ENCODE measurements at regions not wholly inside any gene's neighbourhood (a gene's known extent, or its start where the extent isn't known, plus 50 kb on each side); places are given as distances from the start of the nearest gene placed in this dataset.

DNA sequence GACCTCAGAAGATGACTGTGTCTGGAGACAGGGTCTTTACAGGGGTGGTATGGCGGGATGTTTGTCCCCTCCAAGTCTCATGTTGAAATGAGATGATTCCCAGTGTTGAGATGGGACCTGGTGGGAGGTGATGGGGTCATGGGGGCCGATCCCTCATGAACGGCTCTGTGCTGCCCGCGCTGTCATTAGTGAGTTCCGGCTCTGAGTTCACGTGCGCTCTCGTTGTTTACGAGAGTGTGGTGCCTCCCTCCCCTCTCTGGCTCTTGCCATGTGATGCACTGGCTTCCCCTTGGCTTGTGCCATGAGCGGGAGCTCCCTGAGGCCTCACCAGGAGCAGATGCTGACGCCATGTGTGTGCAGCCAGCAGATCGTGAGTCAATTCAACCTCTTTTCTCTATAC lies 830.8 kb downstream of the TBC1D22A start:
- Histone ChIP-seq H3K36me3 (ENCODE audit: control insufficient read depth, insufficient read depth, low read length) (no peaks in the 10 kb centered on the region), H3K9me3 (ENCODE audit: control insufficient read depth, insufficient read depth, low read length) (no peaks in the 10 kb centered on the region), H3K4me1 (ENCODE audit: control insufficient read depth, insufficient read depth, low read length) (no peaks in the 10 kb centered on the region), H3K4me3 (ENCODE audit: low read length) (no peak overlapping the region), H3K27ac (ENCODE audit: low read length) (no peak overlapping the region), H3K27me3 (ENCODE audit: control insufficient read depth, insufficient read depth, low read length) (no peaks in the 10 kb centered on the region)
- intact Hi-C loops (cut with micrococcal nuclease), result no loop called here
- Mint-ChIP-seq H3K4me1 (no peaks in the 10 kb centered on the region), H3K27ac (no peak overlapping the region), H3K4me3 (no peak overlapping the region), H3K9me3 (no peaks in the 10 kb centered on the region), H3K36me3 (no peaks in the 10 kb centered on the region), H3K27me3 (ENCODE audit: low read depth in 2 of 2) (no peaks in the 10 kb centered on the region)
- ATAC-seq (no peak), DNase-seq (no peak)
- WGBS (ENCODE audit: insufficient coverage), result 84% methylated on average over 13 of the region's 13 CpGs
- TF ChIP-seq, protein P1, sequence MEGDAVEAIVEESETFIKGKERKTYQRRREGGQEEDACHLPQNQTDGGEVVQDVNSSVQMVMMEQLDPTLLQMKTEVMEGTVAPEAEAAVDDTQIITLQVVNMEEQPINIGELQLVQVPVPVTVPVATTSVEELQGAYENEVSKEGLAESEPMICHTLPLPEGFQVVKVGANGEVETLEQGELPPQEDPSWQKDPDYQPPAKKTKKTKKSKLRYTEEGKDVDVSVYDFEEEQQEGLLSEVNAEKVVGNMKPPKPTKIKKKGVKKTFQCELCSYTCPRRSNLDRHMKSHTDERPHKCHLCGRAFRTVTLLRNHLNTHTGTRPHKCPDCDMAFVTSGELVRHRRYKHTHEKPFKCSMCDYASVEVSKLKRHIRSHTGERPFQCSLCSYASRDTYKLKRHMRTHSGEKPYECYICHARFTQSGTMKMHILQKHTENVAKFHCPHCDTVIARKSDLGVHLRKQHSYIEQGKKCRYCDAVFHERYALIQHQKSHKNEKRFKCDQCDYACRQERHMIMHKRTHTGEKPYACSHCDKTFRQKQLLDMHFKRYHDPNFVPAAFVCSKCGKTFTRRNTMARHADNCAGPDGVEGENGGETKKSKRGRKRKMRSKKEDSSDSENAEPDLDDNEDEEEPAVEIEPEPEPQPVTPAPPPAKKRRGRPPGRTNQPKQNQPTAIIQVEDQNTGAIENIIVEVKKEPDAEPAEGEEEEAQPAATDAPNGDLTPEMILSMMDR (IDR thresholded peaks at IDR 0.05), result no peak

DNA sequence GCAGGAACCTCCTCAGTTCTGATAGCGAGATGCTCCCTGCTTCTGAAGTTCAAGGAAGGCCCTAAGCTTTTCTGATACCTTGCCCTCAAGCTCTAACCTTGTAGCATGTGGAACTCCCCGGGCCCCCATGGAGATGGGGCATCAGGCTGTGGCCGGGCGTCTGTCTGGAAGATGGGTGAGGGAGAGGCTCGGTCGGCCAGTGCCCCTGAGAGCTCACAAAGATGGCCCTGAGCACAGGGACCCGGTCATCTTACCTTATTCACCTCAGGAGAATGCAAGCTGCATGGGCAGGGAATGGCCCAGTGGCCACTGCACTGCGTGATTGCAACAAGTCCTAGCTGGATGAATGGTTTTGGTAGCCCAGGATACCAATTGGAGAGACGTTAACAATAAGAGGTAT lies 830.3 kb downstream of the TBC1D22A start:
- no peak overlapping the region for H3K4me3 ChIP-seq (ENCODE audit: low read length)
- TF ChIP-seq, protein P1 (IDR thresholded peaks at IDR 0.05), result no peak
- H3K27me3 ChIP-seq (ENCODE audit: control insufficient read depth, insufficient read depth, low read length), result no peaks in the 10 kb centered on the region
- Mint-ChIP-seq H3K4me1 (no peaks in the 10 kb centered on the region), H3K27ac (no peak overlapping the region), H3K36me3 (no peaks in the 10 kb centered on the region), H3K27me3 (ENCODE audit: low read depth in 2 of 2) (no peaks in the 10 kb centered on the region), H3K9me3 (no peaks in the 10 kb centered on the region), H3K4me3 (no peak overlapping the region)
- intact Hi-C loops (cut with micrococcal nuclease), result no loop called here
- no peak overlapping the region for H3K27ac ChIP-seq (ENCODE audit: low read length)
- no peak for ATAC-seq
- H3K9me3 ChIP-seq (ENCODE audit: control insufficient read depth, insufficient read depth, low read length), result no peaks in the 10 kb centered on the region
- H3K4me1 ChIP-seq (ENCODE audit: control insufficient read depth, insufficient read depth, low read length), result no peaks in the 10 kb centered on the region
- H3K36me3 ChIP-seq (ENCODE audit: control insufficient read depth, insufficient read depth, low read length), result no peaks in the 10 kb centered on the region
- 81% methylated on average over 9 of the region's 9 CpGs for WGBS (ENCODE audit: insufficient coverage)
- DNase-seq, result no peak

DNA sequence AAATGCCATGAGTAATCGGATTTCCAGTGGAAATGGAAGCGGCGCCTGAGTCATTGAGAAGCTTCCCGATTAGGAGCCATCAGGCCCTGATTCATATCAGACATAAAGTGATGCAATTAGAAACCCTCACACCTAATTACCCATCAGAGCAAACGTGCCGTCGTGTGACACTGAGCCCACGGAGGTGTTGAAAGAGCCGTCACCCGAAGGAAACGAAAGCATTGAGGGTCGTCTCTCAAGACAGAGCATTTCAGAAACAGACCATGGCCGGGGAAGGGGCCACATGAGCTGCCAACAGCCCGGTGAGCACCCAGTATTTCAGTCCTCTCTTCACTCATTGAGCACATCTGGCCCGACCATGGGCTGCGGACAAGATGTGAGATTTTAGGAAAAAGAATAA lies 829.3 kb downstream of the TBC1D22A start:
- H3K4me3 ChIP-seq (ENCODE audit: low read length), result no peak overlapping the region
- no peak for ATAC-seq
- Mint-ChIP-seq H3K27ac (no peak overlapping the region), H3K27me3 (ENCODE audit: low read depth in 2 of 2) (no peaks in the 10 kb centered on the region), H3K4me3 (no peak overlapping the region), H3K4me1 (no peaks in the 10 kb centered on the region), H3K9me3 (no peaks in the 10 kb centered on the region), H3K36me3 (no peaks in the 10 kb centered on the region)
- H3K27me3 ChIP-seq (ENCODE audit: control insufficient read depth, insufficient read depth, low read length), result no peaks in the 10 kb centered on the region
- no peak for DNase-seq
- H3K27ac ChIP-seq (ENCODE audit: low read length), result no peak overlapping the region
- WGBS (ENCODE audit: insufficient coverage), result 84% methylated on average over 16 of the region's 16 CpGs
- H3K36me3 ChIP-seq (ENCODE audit: control insufficient read depth, insufficient read depth, low read length), result no peaks in the 10 kb centered on the region
- TF ChIP-seq, protein P1 (IDR thresholded peaks at IDR 0.05), result no peak
- no peaks in the 10 kb centered on the region for H3K4me1 ChIP-seq (ENCODE audit: control insufficient read depth, insufficient read depth, low read length)
- no peaks in the 10 kb centered on the region for H3K9me3 ChIP-seq (ENCODE audit: control insufficient read depth, insufficient read depth, low read length)
- intact Hi-C loops (cut with micrococcal nuclease), result no loop called here

DNA sequence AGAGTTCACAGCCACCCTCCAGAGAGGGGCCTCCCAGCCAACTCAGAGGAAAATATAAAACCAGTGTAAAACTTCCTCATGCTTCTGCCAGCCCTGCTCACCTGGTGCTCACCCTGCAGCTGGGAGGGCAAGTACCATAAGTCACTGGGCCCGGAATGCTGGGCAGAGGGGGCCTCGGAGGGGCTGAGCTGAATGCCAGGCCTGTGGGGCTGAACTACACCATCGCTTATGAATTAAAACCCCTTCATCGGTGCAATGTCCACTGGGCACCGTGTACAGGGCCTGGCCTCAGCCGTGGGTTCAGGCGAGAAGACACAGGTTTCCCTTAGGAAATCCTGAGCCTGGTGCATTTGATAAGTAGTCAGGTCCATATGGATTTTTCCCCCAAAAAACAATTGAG lies 828.6 kb downstream of the TBC1D22A start:
- Histone ChIP-seq H3K27ac (ENCODE audit: low read length) (no peak overlapping the region), H3K27me3 (ENCODE audit: control insufficient read depth, insufficient read depth, low read length) (no peaks in the 10 kb centered on the region), H3K9me3 (ENCODE audit: control insufficient read depth, insufficient read depth, low read length) (no peaks in the 10 kb centered on the region), H3K4me3 (ENCODE audit: low read length) (no peak overlapping the region), H3K36me3 (ENCODE audit: control insufficient read depth, insufficient read depth, low read length) (no peaks in the 10 kb centered on the region), H3K4me1 (ENCODE audit: control insufficient read depth, insufficient read depth, low read length) (no peaks in the 10 kb centered on the region)
- no peaks in the 10 kb centered on the region for H3K9me3 Mint-ChIP-seq
- TF ChIP-seq, protein P1 (IDR thresholded peaks at IDR 0.05), result no peak
- no peaks in the 10 kb centered on the region for H3K27me3 Mint-ChIP-seq (ENCODE audit: low read depth in 2 of 2)
- H3K4me1 Mint-ChIP-seq, result no peaks in the 10 kb centered on the region
- no peaks in the 10 kb centered on the region for H3K36me3 Mint-ChIP-seq
- 92% methylated on average over 7 of the region's 7 CpGs for WGBS (ENCODE audit: insufficient coverage)
- no peak overlapping the region for H3K27ac Mint-ChIP-seq
- no peak for ATAC-seq
- intact Hi-C loops (cut with micrococcal nuclease), result no loop called here
- no peak for DNase-seq
- no peak overlapping the region for H3K4me3 Mint-ChIP-seq
